ENCODE measurements at regions not wholly inside any gene's neighbourhood (a gene's known extent, or its start where the extent isn't known, plus 50 kb on each side); places are given as distances from the start of the nearest gene placed in this dataset.

DNA sequence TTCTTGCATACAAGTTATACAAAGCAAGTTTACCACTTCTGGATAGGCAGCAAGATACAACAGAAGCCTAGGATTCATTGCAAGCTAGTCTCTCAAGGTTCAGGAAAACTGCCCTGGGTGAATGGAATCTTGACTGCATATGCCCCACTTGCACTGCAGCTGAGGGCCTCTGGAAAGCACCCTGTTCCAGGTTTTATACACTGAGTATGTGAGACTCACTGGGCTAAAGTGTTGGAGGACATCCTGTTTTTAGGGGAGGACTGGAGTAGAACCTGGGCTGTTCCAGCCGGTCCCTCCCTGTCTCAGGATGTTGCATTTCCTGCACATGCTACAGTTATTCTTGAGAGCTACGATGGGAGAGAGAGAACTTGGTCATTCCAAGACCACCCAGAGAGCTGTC, 168.5 kb upstream of the NUDT6 start:
- in situ Hi-C loops (cut with MboI) (loop anchor here (10.0 kb wide), 1 partner anchor 574 kb away; no protein-coding TSS in a partner anchor), intact Hi-C loops (cut with micrococcal nuclease; ENCODE audit: unreplicated experiment) (no loop called here)
- Histone ChIP-seq H3K36me3 (ENCODE audit: control insufficient read depth in 2 of 2, insufficient read depth in 2 of 2, low read length in 1 of 2) (peaks cover 0 to 3% of the 10 kb centered on the region in 2 experiments; a peak in 2 of 4 replicates), H3K9me3 (replicated peaks; ENCODE audit: control insufficient read depth, insufficient read depth, low read length) (no peaks in the 10 kb centered on the region), H2AFZ (ENCODE audit: control insufficient read depth, low read depth, low read length) (no peak overlapping the region), H3K27ac (ENCODE audit: control insufficient read depth, insufficient read depth) (no peak overlapping the region), H3K4me2 (ENCODE audit: control insufficient read depth, insufficient read depth) (no peak overlapping the region), H4K20me1 (ENCODE audit: control insufficient read depth, insufficient read depth) (no peaks in the 10 kb centered on the region), H3K4me1 (ENCODE audit: control insufficient read depth, insufficient read depth, low read length) (no peaks in the 10 kb centered on the region), H3K79me2 (ENCODE audit: control insufficient read depth, insufficient read depth, low read length) (no peaks in the 10 kb centered on the region), H3K27me3 (replicated peaks in 1 of 2; ENCODE audit: control insufficient read depth in 2 of 2, insufficient read depth in 2 of 2, low read length in 1 of 2) (no peaks in the 10 kb centered on the region), H3K9ac (ENCODE audit: control insufficient read depth, insufficient read depth, low read length) (no peak overlapping the region), H3K4me3 (no peak overlapping the region)
- WGBS (ENCODE audit: insufficient coverage, insufficient replicate concordance, low lambda C conversion rate, missing lambda C conversion rate) = 97% methylated on average over 2 of the region's 2 CpGs
- ChIA-PET POLR2A (no interaction called here), CTCF (interaction anchor here (1.5 to 1.7 kb wide), 3 partner anchors 8 to 682 kb away, joined by 3 to 7 read pairs (median 4); no protein-coding TSS in a partner anchor), SMC1A (ENCODE audit: uncharacterized antibody, unreplicated experiment) (interaction anchor here (1.2 kb wide), 1 partner anchor 19 kb away, joined by 3 read pairs; no protein-coding TSS in a partner anchor), RAD21 (ENCODE audit: unreplicated experiment) (interaction anchor here (1.2 kb wide), 1 partner anchor 14 kb away, joined by 3 read pairs; no protein-coding TSS in a partner anchor)
- FAIRE-seq = no peak
- DNase-seq (ENCODE audit: low read depth, low spot score) = no peak
- BruUV-seq (replicated peaks) = no TSS peak
- ATAC-seq = no peak
- TF ChIP-seq SUPT20H (IDR thresholded peaks at IDR 0.05; ENCODE audit: borderline replicate concordance, control insufficient read depth, low read depth, low read length) (no peak), JUND (IDR thresholded peaks at IDR 0.05; ENCODE audit: low read depth, low read length) (no peak), LARP7 (IDR thresholded peaks at IDR 0.05) (no peak), KAT2A (conservative IDR thresholded peaks at IDR 0.05; ENCODE audit: control insufficient read depth, low read depth, low read length) (no peak), HCFC1 (IDR thresholded peaks at IDR 0.05; ENCODE audit: low read length) (no peak), NR2C2 (IDR thresholded peaks at IDR 0.05; ENCODE audit: borderline replicate concordance, control insufficient read depth, insufficient read length, low read depth) (no peak), MXI1 (IDR thresholded peaks at IDR 0.05; ENCODE audit: low read depth, low read length) (no peak), TAF1 (IDR thresholded peaks at IDR 0.05; ENCODE audit: borderline replicate concordance, low read depth, low read length) (no peak), RELA (IDR thresholded peaks at IDR 0.05; ENCODE audit: borderline replicate concordance, partially characterized antibody) (no peak), MYC (IDR thresholded peaks at IDR 0.05; ENCODE audit: insufficient read depth, insufficient read length, insufficient replicate concordance, low read length, severe bottlenecking) (no peak)
- TF ChIP-seq, protein P1, sequence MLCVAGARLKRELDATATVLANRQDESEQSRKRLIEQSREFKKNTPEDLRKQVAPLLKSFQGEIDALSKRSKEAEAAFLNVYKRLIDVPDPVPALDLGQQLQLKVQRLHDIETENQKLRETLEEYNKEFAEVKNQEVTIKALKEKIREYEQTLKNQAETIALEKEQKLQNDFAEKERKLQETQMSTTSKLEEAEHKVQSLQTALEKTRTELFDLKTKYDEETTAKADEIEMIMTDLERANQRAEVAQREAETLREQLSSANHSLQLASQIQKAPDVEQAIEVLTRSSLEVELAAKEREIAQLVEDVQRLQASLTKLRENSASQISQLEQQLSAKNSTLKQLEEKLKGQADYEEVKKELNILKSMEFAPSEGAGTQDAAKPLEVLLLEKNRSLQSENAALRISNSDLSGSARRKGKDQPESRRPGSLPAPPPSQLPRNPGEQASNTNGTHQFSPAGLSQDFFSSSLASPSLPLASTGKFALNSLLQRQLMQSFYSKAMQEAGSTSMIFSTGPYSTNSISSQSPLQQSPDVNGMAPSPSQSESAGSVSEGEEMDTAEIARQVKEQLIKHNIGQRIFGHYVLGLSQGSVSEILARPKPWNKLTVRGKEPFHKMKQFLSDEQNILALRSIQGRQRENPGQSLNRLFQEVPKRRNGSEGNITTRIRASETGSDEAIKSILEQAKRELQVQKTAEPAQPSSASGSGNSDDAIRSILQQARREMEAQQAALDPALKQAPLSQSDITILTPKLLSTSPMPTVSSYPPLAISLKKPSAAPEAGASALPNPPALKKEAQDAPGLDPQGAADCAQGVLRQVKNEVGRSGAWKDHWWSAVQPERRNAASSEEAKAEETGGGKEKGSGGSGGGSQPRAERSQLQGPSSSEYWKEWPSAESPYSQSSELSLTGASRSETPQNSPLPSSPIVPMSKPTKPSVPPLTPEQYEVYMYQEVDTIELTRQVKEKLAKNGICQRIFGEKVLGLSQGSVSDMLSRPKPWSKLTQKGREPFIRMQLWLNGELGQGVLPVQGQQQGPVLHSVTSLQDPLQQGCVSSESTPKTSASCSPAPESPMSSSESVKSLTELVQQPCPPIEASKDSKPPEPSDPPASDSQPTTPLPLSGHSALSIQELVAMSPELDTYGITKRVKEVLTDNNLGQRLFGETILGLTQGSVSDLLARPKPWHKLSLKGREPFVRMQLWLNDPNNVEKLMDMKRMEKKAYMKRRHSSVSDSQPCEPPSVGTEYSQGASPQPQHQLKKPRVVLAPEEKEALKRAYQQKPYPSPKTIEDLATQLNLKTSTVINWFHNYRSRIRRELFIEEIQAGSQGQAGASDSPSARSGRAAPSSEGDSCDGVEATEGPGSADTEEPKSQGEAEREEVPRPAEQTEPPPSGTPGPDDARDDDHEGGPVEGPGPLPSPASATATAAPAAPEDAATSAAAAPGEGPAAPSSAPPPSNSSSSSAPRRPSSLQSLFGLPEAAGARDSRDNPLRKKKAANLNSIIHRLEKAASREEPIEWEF (IDR thresholded peaks at IDR 0.05; ENCODE audit: insufficient replicate concordance, low read depth, low read length) = no peak
- TF ChIP-seq, protein P2, sequence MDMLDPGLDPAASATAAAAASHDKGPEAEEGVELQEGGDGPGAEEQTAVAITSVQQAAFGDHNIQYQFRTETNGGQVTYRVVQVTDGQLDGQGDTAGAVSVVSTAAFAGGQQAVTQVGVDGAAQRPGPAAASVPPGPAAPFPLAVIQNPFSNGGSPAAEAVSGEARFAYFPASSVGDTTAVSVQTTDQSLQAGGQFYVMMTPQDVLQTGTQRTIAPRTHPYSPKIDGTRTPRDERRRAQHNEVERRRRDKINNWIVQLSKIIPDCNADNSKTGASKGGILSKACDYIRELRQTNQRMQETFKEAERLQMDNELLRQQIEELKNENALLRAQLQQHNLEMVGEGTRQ (IDR thresholded peaks at IDR 0.05; ENCODE audit: borderline replicate concordance, low read depth, low read length) = no peak
- TF ChIP-seq, protein P3, sequence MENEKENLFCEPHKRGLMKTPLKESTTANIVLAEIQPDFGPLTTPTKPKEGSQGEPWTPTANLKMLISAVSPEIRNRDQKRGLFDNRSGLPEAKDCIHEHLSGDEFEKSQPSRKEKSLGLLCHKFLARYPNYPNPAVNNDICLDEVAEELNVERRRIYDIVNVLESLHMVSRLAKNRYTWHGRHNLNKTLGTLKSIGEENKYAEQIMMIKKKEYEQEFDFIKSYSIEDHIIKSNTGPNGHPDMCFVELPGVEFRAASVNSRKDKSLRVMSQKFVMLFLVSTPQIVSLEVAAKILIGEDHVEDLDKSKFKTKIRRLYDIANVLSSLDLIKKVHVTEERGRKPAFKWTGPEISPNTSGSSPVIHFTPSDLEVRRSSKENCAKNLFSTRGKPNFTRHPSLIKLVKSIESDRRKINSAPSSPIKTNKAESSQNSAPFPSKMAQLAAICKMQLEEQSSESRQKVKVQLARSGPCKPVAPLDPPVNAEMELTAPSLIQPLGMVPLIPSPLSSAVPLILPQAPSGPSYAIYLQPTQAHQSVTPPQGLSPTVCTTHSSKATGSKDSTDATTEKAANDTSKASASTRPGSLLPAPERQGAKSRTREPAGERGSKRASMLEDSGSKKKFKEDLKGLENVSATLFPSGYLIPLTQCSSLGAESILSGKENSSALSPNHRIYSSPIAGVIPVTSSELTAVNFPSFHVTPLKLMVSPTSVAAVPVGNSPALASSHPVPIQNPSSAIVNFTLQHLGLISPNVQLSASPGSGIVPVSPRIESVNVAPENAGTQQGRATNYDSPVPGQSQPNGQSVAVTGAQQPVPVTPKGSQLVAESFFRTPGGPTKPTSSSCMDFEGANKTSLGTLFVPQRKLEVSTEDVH (IDR thresholded peaks at IDR 0.05; ENCODE audit: low read depth, partially characterized antibody) = no peak
- TF ChIP-seq, protein P4, sequence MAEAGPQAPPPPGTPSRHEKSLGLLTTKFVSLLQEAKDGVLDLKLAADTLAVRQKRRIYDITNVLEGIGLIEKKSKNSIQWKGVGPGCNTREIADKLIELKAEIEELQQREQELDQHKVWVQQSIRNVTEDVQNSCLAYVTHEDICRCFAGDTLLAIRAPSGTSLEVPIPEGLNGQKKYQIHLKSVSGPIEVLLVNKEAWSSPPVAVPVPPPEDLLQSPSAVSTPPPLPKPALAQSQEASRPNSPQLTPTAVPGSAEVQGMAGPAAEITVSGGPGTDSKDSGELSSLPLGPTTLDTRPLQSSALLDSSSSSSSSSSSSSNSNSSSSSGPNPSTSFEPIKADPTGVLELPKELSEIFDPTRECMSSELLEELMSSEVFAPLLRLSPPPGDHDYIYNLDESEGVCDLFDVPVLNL (IDR thresholded peaks at IDR 0.05; ENCODE audit: low read depth, low read length) = no peak
